H54 (cell line): ENCODE measurements at regions not wholly inside any gene's neighbourhood (a gene's known extent, or its start where the extent isn't known, plus 50 kb on each side); places are given as distances from the start of the nearest gene placed in this dataset.

Experiments used
- DNase-seq: peaks from one replicate; pipeline ENCODE4 v3.0.0; 2011; ENCODE audit warnings: low spot score, mixed read lengths; ENCODE audit not compliant: insufficient read length
- FAIRE-seq: peaks from 3 replicates; lab custom pipeline; 2011; peaks lifted over from hg19 to GRCh38; lab: Jason Lieb, UNC
- POLR2A ChIP-seq: IDR thresholded peaks from 2 replicates; pipeline ENCODE4 v1.6.1; 2011; ENCODE audit warnings: low read depth, mild to moderate bottlenecking, low read length

GRCh38 chr3:64464955-64465354, 222.8 kb downstream of the ADAMTS9 start:
- FAIRE-seq (no peak), DNase-seq (no peak)
- TF ChIP-seq POLR2A, result no peak

DNA sequence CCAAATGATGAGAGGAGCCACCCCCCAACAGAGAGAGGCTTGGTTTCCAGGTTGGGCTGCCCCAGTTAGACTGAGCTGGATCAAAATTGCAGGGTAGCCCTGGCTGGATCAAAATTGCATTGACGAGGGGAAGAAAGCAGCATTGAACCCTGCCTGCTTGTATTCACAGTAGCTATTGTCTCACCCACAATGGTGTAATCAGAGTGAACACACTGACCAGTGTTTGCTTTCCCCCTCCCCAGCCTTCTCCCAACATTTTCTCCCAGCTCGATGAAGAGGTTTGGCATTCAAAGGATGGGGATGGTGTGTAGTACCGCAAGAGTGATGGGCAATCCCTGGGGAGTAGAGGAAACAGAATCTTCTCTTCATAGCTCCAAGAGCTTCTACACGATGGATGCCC, 223.8 kb downstream of the ADAMTS9 start:
- TF ChIP-seq POLR2A, result no peak
- FAIRE-seq, result no peak
- DNase-seq, result no peak

DNA sequence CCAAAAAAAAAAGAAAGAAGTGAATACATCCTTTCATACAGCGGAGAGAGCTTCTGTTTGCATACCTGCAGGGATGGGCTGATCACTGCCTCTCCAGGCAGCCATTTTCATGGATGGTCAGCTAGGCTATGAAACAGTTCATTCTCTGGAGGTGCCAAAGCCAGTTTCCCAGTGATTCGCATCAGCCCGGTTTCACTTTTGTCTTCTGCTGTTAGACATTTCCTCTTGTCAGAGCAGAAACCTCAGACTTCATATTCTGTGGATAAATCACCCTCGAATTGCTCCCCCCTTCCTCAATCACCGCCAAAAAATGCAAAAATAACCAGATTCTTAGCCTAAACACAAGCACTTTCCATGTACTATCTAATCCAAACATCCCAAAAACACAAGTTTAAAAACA, 225.6 kb downstream of the ADAMTS9 start:
- no peak for DNase-seq
- no peak for TF ChIP-seq POLR2A

DNA sequence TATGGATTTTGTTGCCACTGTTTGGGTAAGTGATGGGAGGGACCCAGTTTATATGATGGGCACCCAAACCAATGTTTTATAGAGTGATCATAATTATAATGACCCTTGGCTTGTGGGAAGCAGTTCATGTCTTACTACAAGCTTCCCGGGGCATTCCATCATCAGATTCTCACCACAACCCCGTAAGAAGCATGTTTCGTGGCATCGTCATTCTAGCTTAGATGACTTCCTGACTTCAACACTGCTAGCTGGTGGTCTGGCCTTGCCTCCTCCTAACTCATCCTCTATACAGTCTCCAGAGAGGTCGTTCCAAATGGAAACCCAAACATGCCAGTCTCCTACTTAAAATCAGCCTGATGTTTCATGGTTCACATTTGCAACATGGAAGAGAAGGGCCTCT, 226.9 kb downstream of the ADAMTS9 start:
- no peak for DNase-seq
- FAIRE-seq, result no peak
- TF ChIP-seq POLR2A, result no peak

More for the DNA sequence above, 225.6 kb downstream of the ADAMTS9 start:
- no peak for FAIRE-seq

- no peak for FAIRE-seq
- no peak for TF ChIP-seq POLR2A
- no peak for DNase-seq
Observed at GRCh38 chr3:64460141-64460730, 227.6 kb downstream of the ADAMTS9 start.

- no peak for FAIRE-seq
- TF ChIP-seq POLR2A, result no peak
- DNase-seq, result no peak
Observed at GRCh38 chr3:64459711-64460110, 228.1 kb downstream of the ADAMTS9 start.

- DNase-seq, result no peak
- no peak for FAIRE-seq
Observed at GRCh38 chr3:64457811-64458210, 230.0 kb downstream of the ADAMTS9 start.

DNA sequence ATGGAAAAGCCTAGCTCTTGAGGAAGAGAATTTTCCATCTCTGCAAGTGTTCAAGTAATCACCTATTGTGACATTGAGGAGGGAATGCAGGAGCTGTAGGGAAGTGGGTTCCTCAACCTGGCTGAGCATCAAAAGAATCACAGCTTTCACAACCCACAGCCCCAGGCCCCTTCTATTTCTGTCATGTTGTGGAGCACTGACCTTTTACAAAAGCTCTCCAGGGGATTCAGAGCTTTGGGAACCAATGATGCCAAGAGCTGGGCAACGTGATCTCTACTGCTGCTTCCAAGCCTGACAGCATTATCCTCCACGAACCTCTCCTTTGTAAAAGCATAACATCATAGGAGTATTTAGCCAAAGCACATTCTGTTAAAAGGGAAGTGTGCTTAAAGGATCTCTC, 231.1 kb downstream of the ADAMTS9 start:
- DNase-seq (no peak), FAIRE-seq (no peak)
- TF ChIP-seq POLR2A, result no peak

More at GRCh38 chr3:64457811-64458210, 230.0 kb downstream of the ADAMTS9 start:
- no peak for TF ChIP-seq POLR2A

DNA sequence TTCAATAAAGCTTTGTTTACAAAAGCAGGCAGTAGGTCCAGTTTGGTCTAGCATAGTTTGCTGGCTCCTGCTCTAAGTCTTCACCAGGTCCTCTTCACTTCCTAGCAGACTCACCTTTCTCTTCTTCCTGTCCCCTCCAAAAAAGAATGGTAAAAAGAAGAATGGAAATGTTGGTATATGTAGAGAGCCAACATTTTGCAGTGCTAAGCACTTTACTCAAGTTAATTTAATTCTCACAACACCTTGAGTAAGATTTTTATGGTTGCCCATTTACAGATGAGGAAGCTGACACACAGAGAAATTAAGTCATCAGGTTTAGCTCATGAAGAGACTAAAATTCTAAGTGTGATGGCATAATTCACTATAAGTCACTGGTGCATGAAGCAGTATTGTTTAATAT, 230.1 kb upstream of the PRICKLE2 start:
- DNase-seq (no peak), FAIRE-seq (no peak)
- TF ChIP-seq POLR2A, result no peak

DNA sequence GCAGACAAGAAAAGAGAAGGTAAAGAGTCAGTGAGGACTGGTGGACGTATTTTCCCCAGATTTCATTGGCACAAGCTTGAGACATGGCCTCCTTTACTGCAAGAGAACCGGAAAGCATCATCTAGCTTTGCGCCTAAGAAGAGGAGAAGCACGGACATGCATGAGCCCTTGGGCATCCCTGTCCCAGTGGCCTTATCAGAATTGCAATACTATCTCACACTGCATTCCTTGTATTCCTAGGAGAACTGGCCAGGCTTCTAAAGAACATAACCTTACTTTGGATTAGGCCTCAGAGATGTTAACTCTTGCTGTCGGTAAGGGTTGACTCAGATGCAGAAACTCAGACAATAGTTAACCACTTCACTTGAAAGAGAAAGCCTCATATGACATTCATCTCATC, 229.5 kb upstream of the PRICKLE2 start:
- no peak for FAIRE-seq
- no peak for DNase-seq
- no peak for TF ChIP-seq POLR2A

DNA sequence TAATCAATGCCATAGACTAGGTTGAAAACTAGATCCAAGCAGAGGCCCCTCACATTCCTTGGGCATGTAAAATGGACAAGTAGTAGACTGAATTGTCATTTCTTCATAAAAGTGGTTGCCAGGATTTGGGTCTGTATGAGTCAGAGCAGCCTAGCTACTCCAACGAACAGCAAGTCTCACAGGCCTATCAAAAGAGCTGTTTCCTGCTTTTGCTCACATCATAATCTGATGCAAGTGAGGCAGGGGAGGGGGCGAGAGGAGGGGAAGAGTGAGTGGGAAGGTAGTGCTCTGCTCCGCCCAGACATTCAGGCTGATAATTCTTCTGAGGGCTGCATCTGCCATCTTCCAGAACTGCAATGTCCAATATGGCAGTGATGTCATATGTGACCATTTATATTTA, 228.9 kb upstream of the PRICKLE2 start:
- DNase-seq, result no peak
- FAIRE-seq, result no peak

DNA sequence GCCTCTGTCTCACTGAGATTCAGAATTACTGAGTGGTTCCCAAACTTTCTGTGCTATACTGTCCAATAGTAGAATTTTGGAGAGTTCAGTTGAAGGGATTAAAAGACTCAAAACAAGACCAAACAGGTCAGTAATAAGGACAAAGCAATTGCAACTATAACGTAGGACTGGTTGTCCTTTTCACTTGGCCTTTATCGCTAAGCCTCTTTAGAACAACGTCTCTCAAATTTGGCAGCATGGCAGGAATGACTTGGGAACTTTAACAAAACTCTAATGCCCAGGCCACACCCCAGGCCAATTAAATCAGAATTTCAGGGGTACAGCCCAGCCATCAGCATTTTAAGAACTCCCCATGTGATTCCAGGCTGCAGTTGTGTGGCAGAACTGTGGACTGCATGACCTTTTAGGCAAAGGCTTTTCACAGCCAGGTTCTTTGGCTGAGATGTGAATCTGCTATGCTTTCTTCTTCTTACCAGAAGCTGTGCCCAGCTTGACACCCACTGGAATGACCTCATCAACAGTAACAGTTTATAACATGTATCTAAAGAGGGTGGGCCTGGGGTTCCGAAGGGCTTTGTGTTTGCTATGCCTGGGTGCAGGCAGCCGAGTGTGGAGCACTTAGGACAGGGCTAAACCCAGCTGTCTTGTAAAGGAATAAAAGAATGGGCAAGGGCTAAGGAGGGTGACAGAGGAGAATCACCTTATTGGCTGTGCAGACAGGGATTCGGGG, 226.2 kb upstream of the PRICKLE2 start:
- no peak for TF ChIP-seq POLR2A
- FAIRE-seq (no peak), DNase-seq (no peak)

More for the DNA sequence above, 228.9 kb upstream of the PRICKLE2 start:
- no peak for TF ChIP-seq POLR2A

DNA sequence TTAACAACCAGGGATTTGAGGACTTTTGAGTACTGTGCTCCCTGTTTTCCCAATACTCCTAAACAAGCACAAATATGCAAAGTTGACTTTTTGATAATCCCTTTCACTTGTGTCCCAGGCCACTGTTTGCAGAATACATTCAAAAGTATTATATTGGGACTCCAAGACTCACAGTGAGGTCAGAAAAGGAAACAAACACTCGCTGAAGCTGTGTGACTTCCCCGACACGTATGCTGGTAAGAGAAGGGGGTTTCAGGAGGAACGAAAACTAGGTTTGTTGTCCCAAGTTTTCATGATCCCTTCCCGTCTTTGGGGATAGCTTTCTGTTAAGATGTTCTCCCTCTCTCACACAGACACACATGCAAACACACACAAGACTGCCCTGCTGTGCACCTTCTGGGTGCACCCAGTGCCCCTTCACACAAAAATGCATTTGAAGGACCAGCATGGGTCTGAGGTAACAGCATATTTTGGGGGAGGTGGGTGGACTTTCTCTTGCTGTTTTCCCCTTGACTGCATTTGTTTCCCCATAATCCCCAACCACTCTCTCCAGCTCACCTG, 225.2 kb upstream of the PRICKLE2 start:
- TF ChIP-seq POLR2A, result no peak
- no peak for FAIRE-seq
- DNase-seq, result no peak

DNA sequence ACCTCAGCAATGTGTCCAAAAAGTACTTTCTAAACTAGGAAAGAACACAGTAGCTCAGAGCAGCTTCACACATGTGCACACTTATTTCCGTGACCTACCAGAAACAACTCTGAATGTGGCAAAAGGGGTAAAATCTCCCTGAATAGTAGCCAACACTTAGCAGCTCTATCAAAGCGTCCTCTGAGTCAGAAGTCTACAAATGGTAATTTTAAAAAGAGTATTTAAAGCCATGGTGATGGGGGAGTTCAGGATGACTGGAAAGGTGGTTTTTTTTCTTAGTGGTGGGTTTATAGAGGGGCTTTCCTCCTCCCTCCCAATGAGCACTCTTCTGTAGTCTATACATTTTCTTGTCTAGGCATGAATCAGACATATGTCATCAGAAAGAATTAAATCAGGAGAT, 223.8 kb upstream of the PRICKLE2 start:
- FAIRE-seq, result no peak
- DNase-seq, result no peak
- no peak for TF ChIP-seq POLR2A

GRCh38 chr3:64445944-64446300, 220.7 kb upstream of the PRICKLE2 start:
- no peak for TF ChIP-seq POLR2A
- no peak for FAIRE-seq
- DNase-seq, result no peak
